Nephron (organoid): ENCODE measurements at regions not wholly inside any gene's neighbourhood (a gene's known extent, or its start where the extent isn't known, plus 50 kb on each side); places are given as distances from the start of the nearest gene placed in this dataset.
A peak's percentile ranks its signal among the peaks of the same experiment; 100 is the strongest.

ENCODE experiments used
- H3K27ac Mint-ChIP-seq, 3 experiments: 2 replicates each; pipeline ENCODE4 v1.8.0; 2020; ENCODE audit warnings: mixed read lengths in 3 of 3, mild to moderate bottlenecking in 2 of 3, moderate library complexity in 1 of 3
- H3K27me3 Mint-ChIP-seq: 2 replicates; pipeline ENCODE4 v1.8.0; 2021; ENCODE audit warnings: low read depth, mild to moderate bottlenecking, moderate library complexity, mixed read lengths
- H3K36me3 Mint-ChIP-seq: 2 replicates; pipeline ENCODE4 v1.8.0; 2020; ENCODE audit warnings: low read depth, mixed read lengths
- H3K4me1 Mint-ChIP-seq: 2 replicates; pipeline ENCODE4 v1.8.0; 2020; ENCODE audit warnings: mixed read lengths
- H3K4me3 Mint-ChIP-seq, 3 experiments: 2 replicates each; pipeline ENCODE4 v1.8.0; 2020; ENCODE audit warnings: mild to moderate bottlenecking in 3 of 3, mixed read lengths in 3 of 3, moderate library complexity in 2 of 3
- H3K9me3 Mint-ChIP-seq: 2 replicates; pipeline ENCODE4 v1.8.0; 2020; ENCODE audit warnings: mixed read lengths
- CTCF ChIP-seq, 3 experiments: fragments of 200-600 bp; sonication (generic); IDR thresholded peaks; one replicate each; pipeline ENCODE4 v1.5.0; 2021; ENCODE audit warnings: antibody characterized with exemption in 3 of 3; ENCODE audit not compliant: unreplicated experiment in 3 of 3

DNA sequence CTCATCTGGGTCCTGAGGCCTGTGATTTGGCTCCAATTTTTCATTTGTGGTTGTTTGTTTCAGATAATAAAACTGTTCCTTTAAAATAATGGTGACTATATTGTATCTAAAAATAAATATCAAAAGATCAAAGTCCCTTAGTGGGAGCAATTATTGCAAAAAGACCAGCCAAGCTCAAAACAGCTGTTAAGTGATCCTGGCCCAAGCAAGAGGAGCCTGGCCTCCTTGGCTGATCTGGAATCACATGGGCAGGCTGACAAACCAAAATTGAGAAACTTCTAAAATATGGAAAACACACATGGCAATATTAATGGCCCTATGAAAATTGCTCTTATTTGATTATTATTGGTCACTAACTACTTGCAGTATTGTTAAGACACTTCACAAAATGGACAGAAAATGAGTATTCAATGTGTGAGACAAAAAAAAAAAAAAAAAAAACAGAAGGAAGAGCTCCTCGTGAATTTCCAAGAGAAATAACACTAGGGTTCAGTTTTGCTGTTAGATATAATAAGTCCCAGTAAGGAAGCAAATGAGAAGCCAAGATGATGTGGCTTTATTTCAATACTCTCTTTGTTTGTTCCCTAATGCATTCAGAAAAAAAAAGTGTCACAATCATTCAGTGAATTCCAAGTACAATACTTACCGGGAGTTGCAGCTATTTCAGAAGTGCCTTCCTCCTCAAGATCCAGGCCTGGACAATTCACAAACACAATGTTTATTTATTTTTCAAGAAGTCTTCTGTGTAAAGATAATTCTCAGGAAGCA, 105.1 kb downstream of the SEC16B start:
- no peaks in the 10 kb centered on the region for H3K36me3 Mint-ChIP-seq
- no peak overlapping the region for H3K4me3 Mint-ChIP-seq
- TF ChIP-seq CTCF (IDR thresholded peaks at IDR 0.05; ENCODE audit: unreplicated experiment in 3 of 3), result no peak
- H3K27me3 Mint-ChIP-seq, result no peaks in the 10 kb centered on the region
- no peak overlapping the region for H3K27ac Mint-ChIP-seq
- H3K4me1 Mint-ChIP-seq, result peaks cover 5% of the 10 kb centered on the region
- H3K9me3 Mint-ChIP-seq, result peaks cover 6% of the 10 kb centered on the region

DNA sequence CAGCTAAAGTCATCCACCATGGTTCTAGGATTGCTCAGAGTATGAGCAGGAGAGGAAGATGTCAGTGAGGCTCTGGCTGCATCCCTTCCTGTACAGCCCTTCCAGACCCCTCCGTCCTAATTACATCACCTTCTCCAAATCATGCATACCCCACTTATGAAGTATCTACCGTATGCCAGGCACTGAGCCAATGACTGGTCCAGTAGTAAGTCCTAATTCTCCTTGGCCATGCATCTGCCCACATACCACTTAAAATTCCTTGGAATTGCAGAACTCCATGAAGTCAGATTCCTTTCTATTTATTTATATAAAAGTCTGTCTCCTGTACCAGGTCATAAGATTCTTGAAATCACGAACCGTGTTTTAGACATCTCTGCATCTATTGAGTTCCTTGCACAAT, 106.1 kb downstream of the SEC16B start:
- Mint-ChIP-seq H3K36me3 (no peaks in the 10 kb centered on the region), H3K4me3 (no peak overlapping the region), H3K27ac (no peak overlapping the region), H3K9me3 (peaks cover 6% of the 10 kb centered on the region), H3K4me1 (peaks cover 7% of the 10 kb centered on the region), H3K27me3 (no peaks in the 10 kb centered on the region)
- TF ChIP-seq CTCF (IDR thresholded peaks at IDR 0.05; ENCODE audit: unreplicated experiment in 3 of 3), result no peak

DNA sequence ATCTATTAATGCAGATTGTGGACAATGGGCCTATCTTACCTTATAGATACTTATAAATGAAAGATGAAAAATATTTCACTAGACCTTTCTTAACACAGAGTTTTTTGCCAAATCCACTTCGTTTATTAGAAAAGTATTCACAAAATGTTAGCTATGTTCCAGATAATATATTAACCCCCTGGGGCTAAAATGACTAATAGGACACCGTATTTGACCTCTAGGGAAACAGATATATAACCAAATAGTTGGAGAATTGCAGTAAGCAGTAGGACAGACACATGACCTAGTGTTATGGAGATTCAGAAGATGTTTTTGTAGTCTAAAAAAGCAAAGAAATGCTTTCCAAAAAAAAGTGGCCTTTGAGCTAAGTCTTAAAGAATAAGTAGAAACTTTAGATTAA, 106.9 kb downstream of the SEC16B start:
- Mint-ChIP-seq H3K4me1 (peaks cover 16% of the 10 kb centered on the region), H3K4me3 (no peak overlapping the region), H3K27ac (no peak overlapping the region), H3K9me3 (peaks cover 6% of the 10 kb centered on the region), H3K27me3 (no peaks in the 10 kb centered on the region), H3K36me3 (no peaks in the 10 kb centered on the region)
- TF ChIP-seq CTCF (IDR thresholded peaks at IDR 0.05; ENCODE audit: unreplicated experiment in 3 of 3), result no peak

DNA sequence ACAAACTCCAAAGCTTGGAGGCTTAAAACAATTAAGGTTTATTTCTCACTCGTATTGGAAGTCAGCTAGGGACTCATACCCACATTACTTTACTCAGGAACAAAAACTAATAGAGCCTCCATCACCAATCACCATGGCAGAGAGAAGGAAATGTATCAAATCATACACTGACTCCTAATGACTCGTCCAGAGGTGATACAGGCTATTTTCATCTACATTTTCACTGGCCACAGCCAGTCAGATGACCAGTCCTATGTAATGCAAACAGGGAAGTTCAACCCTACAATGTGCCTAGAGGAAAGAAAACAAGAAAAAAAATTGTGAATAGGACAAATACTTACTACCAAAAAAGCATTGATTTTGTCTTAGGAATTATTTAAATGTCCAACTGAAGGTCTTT, 110.3 kb downstream of the SEC16B start:
- H3K27ac Mint-ChIP-seq, result no peak overlapping the region
- H3K36me3 Mint-ChIP-seq, result no peaks in the 10 kb centered on the region
- no peak overlapping the region for H3K4me3 Mint-ChIP-seq
- peaks cover 4% of the 10 kb centered on the region for H3K27me3 Mint-ChIP-seq
- peaks cover 20% of the 10 kb centered on the region for H3K4me1 Mint-ChIP-seq
- no peaks in the 10 kb centered on the region for H3K9me3 Mint-ChIP-seq
- no peak for TF ChIP-seq CTCF (IDR thresholded peaks at IDR 0.05; ENCODE audit: unreplicated experiment in 3 of 3)

DNA sequence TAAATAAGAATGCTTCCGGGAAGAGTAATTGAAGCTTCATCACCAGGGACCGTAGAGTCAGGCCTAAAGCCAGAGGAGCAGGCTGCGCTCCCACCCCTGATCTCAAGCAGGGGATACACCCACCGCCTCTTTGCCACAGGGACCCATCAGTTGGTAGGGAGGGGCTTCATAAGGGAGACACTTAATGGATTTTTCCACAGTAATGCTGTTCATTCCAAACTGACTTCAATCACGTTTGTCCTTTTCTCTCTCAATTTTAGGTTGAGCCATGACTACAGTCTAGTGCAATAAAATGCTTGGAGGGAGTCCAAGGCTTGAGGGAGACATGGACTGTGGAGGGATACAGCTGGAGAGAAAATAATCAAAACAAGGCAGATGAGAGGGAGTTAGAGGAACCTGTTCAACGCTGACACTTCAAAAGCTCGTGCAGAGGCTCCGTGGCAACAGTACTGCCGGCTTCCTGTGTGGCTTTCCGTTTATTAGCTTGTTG, 111.5 kb downstream of the SEC16B start:
- Mint-ChIP-seq H3K9me3 (peaks cover 8% of the 10 kb centered on the region), H3K27me3 (peaks cover 4% of the 10 kb centered on the region), H3K4me1 (peaks cover 20% of the 10 kb centered on the region), H3K27ac (peak overlapping the region; percentile 37 to 80 (median 57)), H3K36me3 (no peaks in the 10 kb centered on the region), H3K4me3 (peak overlapping the region in 2 of 3 experiments; percentile 5 to 9)
- no peak for TF ChIP-seq CTCF (IDR thresholded peaks at IDR 0.05; ENCODE audit: unreplicated experiment in 3 of 3)

DNA sequence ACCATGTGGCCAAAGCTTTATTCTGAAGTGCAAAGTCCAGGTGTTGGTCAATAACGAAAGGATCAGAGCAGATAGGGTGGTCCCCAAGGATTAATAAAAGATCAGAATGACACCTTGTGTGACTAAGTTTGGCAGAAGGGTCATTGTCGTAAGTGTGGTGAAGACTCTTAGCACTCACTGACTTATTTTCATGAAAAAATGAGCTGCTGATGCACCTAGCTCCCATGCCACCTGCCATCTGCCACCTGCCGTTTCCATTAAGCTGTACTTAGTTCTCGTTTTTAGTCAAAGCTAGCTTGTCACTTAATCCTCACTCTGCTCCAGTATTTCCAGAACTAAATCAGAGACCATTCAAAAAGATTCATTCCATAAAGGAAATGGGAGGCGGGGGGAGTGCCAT, 112.6 kb downstream of the SEC16B start:
- no peak for TF ChIP-seq CTCF (IDR thresholded peaks at IDR 0.05; ENCODE audit: unreplicated experiment in 3 of 3)
- H3K4me3 Mint-ChIP-seq, result no peak overlapping the region
- H3K27me3 Mint-ChIP-seq, result peaks cover 4% of the 10 kb centered on the region
- H3K4me1 Mint-ChIP-seq, result peaks cover 15% of the 10 kb centered on the region
- H3K9me3 Mint-ChIP-seq, result peaks cover 8% of the 10 kb centered on the region
- no peaks in the 10 kb centered on the region for H3K36me3 Mint-ChIP-seq
- no peak overlapping the region for H3K27ac Mint-ChIP-seq
